HepG2 (cell line): ENCODE measurements at regions not wholly inside any gene's neighbourhood (a gene's known extent, or its start where the extent isn't known, plus 50 kb on each side); places are given as distances from the start of the nearest gene placed in this dataset.

Experiments
- AHR ChIP-seq: IDR thresholded peaks from 2 replicates; pipeline ENCODE4 v1.6.1; 2018; ENCODE audit warnings: missing genetic modification reagents, missing compliant biosample characterization
- ESRRA ChIP-seq: sonication (generic); formaldehyde crosslinking; IDR thresholded peaks from 2 replicates; pipeline ENCODE4 v1.5.1; 2020; ENCODE audit warnings: mild to moderate bottlenecking, low read depth, missing genetic modification reagents
- GATA4 ChIP-seq: sonication (generic); IDR thresholded peaks from 2 replicates; pipeline ENCODE4 v1.6.1; 2016; ENCODE audit warnings: antibody characterized with exemption, low read depth, borderline replicate concordance
- HDAC2 ChIP-seq: sonication (generic); formaldehyde crosslinking; IDR thresholded peaks from 2 replicates; pipeline ENCODE4 v1.4.0; 2020; ENCODE audit warnings: missing genetic modification reagents
- HIC2 ChIP-seq: sonication (generic); formaldehyde crosslinking; IDR thresholded peaks from 2 replicates; pipeline ENCODE4 v1.9.0; 2022; ENCODE audit warnings: low read depth, missing genetic modification reagents
- JDP2 ChIP-seq: sonication (generic); formaldehyde crosslinking; IDR thresholded peaks from 2 replicates; pipeline ENCODE4 v1.8.1; 2022; ENCODE audit warnings: missing genetic modification reagents, borderline replicate concordance
- SMYD3 ChIP-seq: sonication (generic); formaldehyde crosslinking; IDR thresholded peaks from 2 replicates; pipeline ENCODE4 v1.8.1; 2023; ENCODE audit warnings: mild to moderate bottlenecking, missing genetic modification reagents
- SP5 ChIP-seq: IDR thresholded peaks from 2 replicates; pipeline ENCODE4 v1.6.1; 2016; ENCODE audit warnings: low read depth, borderline replicate concordance
- TIGD3 ChIP-seq: sonication (generic); formaldehyde crosslinking; IDR thresholded peaks from 2 replicates; pipeline ENCODE4 v1.5.1; 2020; ENCODE audit warnings: mild to moderate bottlenecking, missing genetic modification reagents, borderline replicate concordance
- U2AF1 ChIP-seq: fragments of 200-400 bp; formaldehyde crosslinking; optimal IDR thresholded peaks from 2 replicates; pipeline ENCODE3; 2017; ENCODE audit warnings: mild to moderate bottlenecking, low read depth, low read length
- ZIK1 ChIP-seq: sonication (generic); formaldehyde crosslinking; IDR thresholded peaks from 2 replicates; pipeline ENCODE4 v1.5.0; 2020; ENCODE audit warnings: mild to moderate bottlenecking, low read depth, missing genetic modification reagents, borderline replicate concordance
- ZNF12 ChIP-seq: sonication (generic); formaldehyde crosslinking; IDR thresholded peaks from 2 replicates; pipeline ENCODE4 v1.5.0; 2020; ENCODE audit warnings: missing genetic modification reagents
- ZNF33B ChIP-seq: sonication (generic); formaldehyde crosslinking; IDR thresholded peaks from 2 replicates; pipeline ENCODE4 v1.5.1; 2020; ENCODE audit warnings: mild to moderate bottlenecking, missing genetic modification reagents
- ZNF562 ChIP-seq: sonication (generic); formaldehyde crosslinking; IDR thresholded peaks from 2 replicates; pipeline ENCODE4 v1.8.0; 2022; ENCODE audit warnings: missing genetic modification reagents, borderline replicate concordance
- ZNF615 ChIP-seq: sonication (generic); formaldehyde crosslinking; IDR thresholded peaks from 2 replicates; pipeline ENCODE4 v1.5.0; 2020; ENCODE audit warnings: mild to moderate bottlenecking, missing genetic modification reagents, borderline replicate concordance
- ZNF678 ChIP-seq: sonication (generic); formaldehyde crosslinking; IDR thresholded peaks from 2 replicates; pipeline ENCODE4 v1.4.0; 2020; ENCODE audit warnings: mild to moderate bottlenecking, missing genetic modification reagents
- ZUFSP ChIP-seq: sonication (generic); formaldehyde crosslinking; IDR thresholded peaks from 2 replicates; pipeline ENCODE4 v1.9.0; 2021; ENCODE audit warnings: missing genetic modification reagents, mild to moderate bottlenecking, borderline replicate concordance
- TF ChIP-seq, protein P1 (sequence below): sonication (generic); formaldehyde crosslinking; conservative IDR thresholded peaks from 2 replicates; pipeline ENCODE4 v1.8.0; 2022; ENCODE audit warnings: missing genetic modification reagents
- TF ChIP-seq, protein P2 (sequence below): sonication (generic); formaldehyde crosslinking; IDR thresholded peaks from 2 replicates; pipeline ENCODE4 v1.4.0; 2020; ENCODE audit warnings: missing genetic modification reagents

DNA sequence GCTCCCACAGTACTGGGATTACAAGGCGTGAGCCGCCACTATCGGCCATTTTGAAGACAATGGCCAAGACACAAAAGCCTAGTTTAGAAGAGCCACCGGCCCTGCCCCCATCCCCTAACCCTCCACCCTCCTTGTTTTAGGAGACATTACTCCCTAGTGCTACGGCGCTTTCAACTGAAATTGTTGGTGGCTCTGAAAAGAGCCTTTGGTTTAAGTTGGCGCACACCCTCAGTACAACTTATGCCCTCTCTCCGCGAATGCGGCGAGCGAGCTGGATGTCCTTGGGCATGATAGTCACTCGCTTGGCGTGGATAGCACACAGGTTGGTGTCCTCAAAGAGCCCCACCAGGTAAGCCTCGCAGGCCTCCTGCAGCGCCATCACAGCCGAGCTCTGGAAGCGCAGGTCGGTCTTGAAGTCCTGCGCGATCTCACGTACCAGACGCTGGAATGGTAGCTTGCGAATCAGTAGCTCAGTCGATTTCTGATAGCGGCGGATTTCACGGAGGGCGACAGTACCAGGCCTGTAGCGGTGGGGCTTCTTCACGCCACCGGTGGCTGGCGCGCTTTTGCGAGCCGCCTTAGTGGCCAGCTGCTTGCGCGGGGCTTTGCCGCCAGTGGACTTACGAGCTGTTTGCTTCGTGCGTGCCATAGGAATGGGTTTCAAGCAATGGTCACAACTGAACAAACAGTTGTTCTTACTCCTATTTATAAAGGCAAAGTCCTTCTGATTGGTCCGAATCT is 114.9 kb upstream of the BTN3A2 start (continued):
- TF ChIP-seq U2AF1 (peak; percentile 61), ZNF12 (CRISPR knock-in tag) (no peak), ZNF615 (CRISPR knock-in tag) (no peak), ZIK1 (CRISPR knock-in tag) (no peak), HIC2 (CRISPR knock-in tag) (no peak), ESRRA (CRISPR knock-in tag) (no peak), HDAC2 (CRISPR knock-in tag) (no peak), JDP2 (no peak), SP5 (no peak), GATA4 (no peak), ZNF33B (CRISPR knock-in tag) (peak; percentile 56; the same call in 1 of the 2 replicates), ZUFSP (no peak), ZNF678 (CRISPR knock-in tag) (no peak), SMYD3 (CRISPR knock-in tag) (peak; percentile 90), TIGD3 (CRISPR knock-in tag) (no peak), AHR (peak; percentile 74; the same call in 1 of the 2 replicates), ZNF562 (no peak)
- TF ChIP-seq, protein P1, sequence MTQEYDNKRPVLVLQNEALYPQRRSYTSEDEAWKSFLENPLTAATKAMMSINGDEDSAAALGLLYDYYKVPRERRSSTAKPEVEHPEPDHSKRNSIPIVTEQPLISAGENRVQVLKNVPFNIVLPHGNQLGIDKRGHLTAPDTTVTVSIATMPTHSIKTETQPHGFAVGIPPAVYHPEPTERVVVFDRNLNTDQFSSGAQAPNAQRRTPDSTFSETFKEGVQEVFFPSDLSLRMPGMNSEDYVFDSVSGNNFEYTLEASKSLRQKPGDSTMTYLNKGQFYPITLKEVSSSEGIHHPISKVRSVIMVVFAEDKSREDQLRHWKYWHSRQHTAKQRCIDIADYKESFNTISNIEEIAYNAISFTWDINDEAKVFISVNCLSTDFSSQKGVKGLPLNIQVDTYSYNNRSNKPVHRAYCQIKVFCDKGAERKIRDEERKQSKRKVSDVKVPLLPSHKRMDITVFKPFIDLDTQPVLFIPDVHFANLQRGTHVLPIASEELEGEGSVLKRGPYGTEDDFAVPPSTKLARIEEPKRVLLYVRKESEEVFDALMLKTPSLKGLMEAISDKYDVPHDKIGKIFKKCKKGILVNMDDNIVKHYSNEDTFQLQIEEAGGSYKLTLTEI (CRISPR knock-in tag), result no peak
- TF ChIP-seq, protein P2, sequence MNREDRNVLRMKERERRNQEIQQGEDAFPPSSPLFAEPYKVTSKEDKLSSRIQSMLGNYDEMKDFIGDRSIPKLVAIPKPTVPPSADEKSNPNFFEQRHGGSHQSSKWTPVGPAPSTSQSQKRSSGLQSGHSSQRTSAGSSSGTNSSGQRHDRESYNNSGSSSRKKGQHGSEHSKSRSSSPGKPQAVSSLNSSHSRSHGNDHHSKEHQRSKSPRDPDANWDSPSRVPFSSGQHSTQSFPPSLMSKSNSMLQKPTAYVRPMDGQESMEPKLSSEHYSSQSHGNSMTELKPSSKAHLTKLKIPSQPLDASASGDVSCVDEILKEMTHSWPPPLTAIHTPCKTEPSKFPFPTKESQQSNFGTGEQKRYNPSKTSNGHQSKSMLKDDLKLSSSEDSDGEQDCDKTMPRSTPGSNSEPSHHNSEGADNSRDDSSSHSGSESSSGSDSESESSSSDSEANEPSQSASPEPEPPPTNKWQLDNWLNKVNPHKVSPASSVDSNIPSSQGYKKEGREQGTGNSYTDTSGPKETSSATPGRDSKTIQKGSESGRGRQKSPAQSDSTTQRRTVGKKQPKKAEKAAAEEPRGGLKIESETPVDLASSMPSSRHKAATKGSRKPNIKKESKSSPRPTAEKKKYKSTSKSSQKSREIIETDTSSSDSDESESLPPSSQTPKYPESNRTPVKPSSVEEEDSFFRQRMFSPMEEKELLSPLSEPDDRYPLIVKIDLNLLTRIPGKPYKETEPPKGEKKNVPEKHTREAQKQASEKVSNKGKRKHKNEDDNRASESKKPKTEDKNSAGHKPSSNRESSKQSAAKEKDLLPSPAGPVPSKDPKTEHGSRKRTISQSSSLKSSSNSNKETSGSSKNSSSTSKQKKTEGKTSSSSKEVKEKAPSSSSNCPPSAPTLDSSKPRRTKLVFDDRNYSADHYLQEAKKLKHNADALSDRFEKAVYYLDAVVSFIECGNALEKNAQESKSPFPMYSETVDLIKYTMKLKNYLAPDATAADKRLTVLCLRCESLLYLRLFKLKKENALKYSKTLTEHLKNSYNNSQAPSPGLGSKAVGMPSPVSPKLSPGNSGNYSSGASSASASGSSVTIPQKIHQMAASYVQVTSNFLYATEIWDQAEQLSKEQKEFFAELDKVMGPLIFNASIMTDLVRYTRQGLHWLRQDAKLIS, result peak; percentile 60; the same call in 1 of the 2 replicates
